Esophagus squamous epithelium (tissue), 4 donors: ENCODE measurements at regions not wholly inside any gene's neighbourhood (a gene's known extent, or its start where the extent isn't known, plus 50 kb on each side); places are given as distances from the start of the nearest gene placed in this dataset.

ENCODE experiments used
- POLR2A ChIP-seq, 4 donors: fragments of 450-650 bp; IDR thresholded peaks; one replicate each; pipeline ENCODE4 v1.6.1; 2017; ENCODE audit warnings: antibody characterized with exemption in 4 of 4, mild to moderate bottlenecking in 4 of 4, moderate library complexity in 3 of 4
- TF ChIP-seq, protein P1 (sequence below), 6 experiments: fragments of 450-650 bp in 4 of 6; fragments of 200-600 bp in 2 of 6; sonication (generic) in 2 of 6; IDR thresholded peaks; one replicate each; pipeline ENCODE4 v1.5.1; 2016 to 2019; ENCODE audit warnings: antibody characterized with exemption in 6 of 6, mild to moderate bottlenecking in 4 of 6, moderate library complexity in 4 of 6

DNA sequence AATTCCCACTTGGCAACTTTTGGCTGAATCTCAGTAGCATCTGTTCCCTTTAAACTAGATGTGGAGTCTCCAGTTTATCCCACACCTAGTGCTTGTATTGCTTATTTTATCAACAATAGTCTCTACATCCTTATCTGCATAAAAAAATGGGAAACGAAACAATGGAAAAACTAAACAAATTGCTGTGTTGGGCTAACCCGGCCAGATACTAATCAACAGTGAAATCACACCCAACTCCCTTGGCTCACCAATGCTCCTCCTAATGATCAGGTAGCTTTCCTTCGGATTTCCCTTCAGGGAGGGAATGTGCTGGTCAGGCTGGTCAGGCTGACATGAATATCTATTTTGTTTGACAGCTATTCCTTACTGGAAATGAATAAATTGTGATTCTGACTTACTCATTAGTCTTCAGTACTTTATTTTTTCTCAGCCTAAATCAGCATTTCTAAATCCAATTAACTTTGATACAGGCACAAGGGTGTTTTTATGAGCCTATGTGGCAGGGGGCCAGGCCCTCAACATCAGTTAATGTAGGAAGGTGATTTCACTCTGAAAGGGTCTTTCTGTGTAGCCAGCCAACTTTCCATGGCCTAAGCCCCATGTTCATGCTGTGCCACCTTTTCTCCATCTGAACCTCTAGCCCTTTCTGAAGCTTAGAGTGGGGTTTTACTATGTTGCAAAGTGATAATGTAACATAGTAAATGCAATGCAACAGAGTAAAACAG is 170.5 kb upstream of the NPSR1 start:
- TF ChIP-seq, protein P1, sequence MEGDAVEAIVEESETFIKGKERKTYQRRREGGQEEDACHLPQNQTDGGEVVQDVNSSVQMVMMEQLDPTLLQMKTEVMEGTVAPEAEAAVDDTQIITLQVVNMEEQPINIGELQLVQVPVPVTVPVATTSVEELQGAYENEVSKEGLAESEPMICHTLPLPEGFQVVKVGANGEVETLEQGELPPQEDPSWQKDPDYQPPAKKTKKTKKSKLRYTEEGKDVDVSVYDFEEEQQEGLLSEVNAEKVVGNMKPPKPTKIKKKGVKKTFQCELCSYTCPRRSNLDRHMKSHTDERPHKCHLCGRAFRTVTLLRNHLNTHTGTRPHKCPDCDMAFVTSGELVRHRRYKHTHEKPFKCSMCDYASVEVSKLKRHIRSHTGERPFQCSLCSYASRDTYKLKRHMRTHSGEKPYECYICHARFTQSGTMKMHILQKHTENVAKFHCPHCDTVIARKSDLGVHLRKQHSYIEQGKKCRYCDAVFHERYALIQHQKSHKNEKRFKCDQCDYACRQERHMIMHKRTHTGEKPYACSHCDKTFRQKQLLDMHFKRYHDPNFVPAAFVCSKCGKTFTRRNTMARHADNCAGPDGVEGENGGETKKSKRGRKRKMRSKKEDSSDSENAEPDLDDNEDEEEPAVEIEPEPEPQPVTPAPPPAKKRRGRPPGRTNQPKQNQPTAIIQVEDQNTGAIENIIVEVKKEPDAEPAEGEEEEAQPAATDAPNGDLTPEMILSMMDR (IDR thresholded peaks at IDR 0.05), result no peak
- no peak for TF ChIP-seq POLR2A (IDR thresholded peaks at IDR 0.05)
